ENCODE measurements at regions not wholly inside any gene's neighbourhood (a gene's known extent, or its start where the extent isn't known, plus 50 kb on each side); places are given as distances from the start of the nearest gene placed in this dataset.

- H3K36me3 ChIP-seq (ENCODE audit: control insufficient read depth in 2 of 4, insufficient read depth in 4 of 4, low read length in 3 of 4) = no peaks in the 10 kb centered on the region
- no peak overlapping the region for H2BK15ac ChIP-seq (ENCODE audit: low read length)
- H3K18ac ChIP-seq (ENCODE audit: extremely low read depth, low read length) = no peak overlapping the region
- H3K4me3 ChIP-seq (ENCODE audit: extremely low read depth in 1 of 4, insufficient read depth in 2 of 4, low read depth in 3 of 4, low read length in 4 of 4) = no peak overlapping the region
- H3K4me1 ChIP-seq (replicated peaks in 1 of 4; ENCODE audit: control insufficient read depth in 3 of 4, insufficient read depth in 4 of 4, low read length in 3 of 4) = 0 out of 7 replicates have a peak, but pooled peaks cover 0 to 3% (median 0%) of the 10 kb centered on the region in 4 experiments
- H2AFZ ChIP-seq (ENCODE audit: low read length) = no peak overlapping the region
- no peak overlapping the region for H3K4ac ChIP-seq (replicated peaks; ENCODE audit: insufficient read length, low read depth, low read length)
- H4K5ac ChIP-seq (ENCODE audit: insufficient read length, low read depth, low read length) = no peak overlapping the region
- ChIA-PET POLR2A (ENCODE audit: partially characterized antibody) (no interaction called here), CTCF (ENCODE audit: partially characterized antibody) (interaction anchor here (1.7 to 2.7 kb wide), 2 partner anchors 121 to 137 kb away, joined by 6 to 10 read pairs; no protein-coding TSS in a partner anchor)
- FAIRE-seq = no peak
- H3K23ac ChIP-seq (ENCODE audit: insufficient read length) = no peak overlapping the region
- H3K9me3 ChIP-seq (ENCODE audit: insufficient read depth in 2 of 2, low read depth in 1 of 2, low read length in 1 of 2) = no peaks in the 10 kb centered on the region
- no peak overlapping the region for H3K9ac ChIP-seq (replicated peaks in 1 of 4; ENCODE audit: extremely low read depth in 1 of 4, low read depth in 3 of 4, low read length in 3 of 4)
- H4K20me1 ChIP-seq (replicated peaks in 1 of 2; ENCODE audit: control insufficient read depth in 1 of 2, insufficient read depth in 2 of 2, low read length in 2 of 2) = no peaks in the 10 kb centered on the region
- 92% methylated on average over 7 of the region's 7 CpGs; no CpG with 5 or more reads in 1 of the 2 experiments for whole genome bisulfite sequencing, 2 experiments (ENCODE audit: extremely low coverage in 1 of 2, insufficient coverage in 1 of 2, insufficient read length in 1 of 2, insufficient replicate concordance in 2 of 2, low coverage in 1 of 2, low lambda C conversion rate in 2 of 2, missing lambda C conversion rate in 1 of 2)
- no peak overlapping the region for H3K14ac ChIP-seq (ENCODE audit: insufficient read length)
- H2BK12ac ChIP-seq (ENCODE audit: low read depth, low read length) = no peak overlapping the region
- no peak overlapping the region for H3K27ac ChIP-seq (ENCODE audit: low read depth, low read length)
- no peak for DNase-seq (ENCODE audit: low read depth in 1 of 2, low spot score in 2 of 2)
- no peak overlapping the region for H3K56ac ChIP-seq (replicated peaks; ENCODE audit: insufficient read length, low read depth, low read length)
- no peaks in the 10 kb centered on the region for H3K23me2 ChIP-seq (ENCODE audit: low read depth, low read length)
- H2BK20ac ChIP-seq (ENCODE audit: low read length) = no peak overlapping the region
- H4K91ac ChIP-seq (replicated peaks; ENCODE audit: insufficient read length, low read length) = no peak overlapping the region
- no peaks in the 10 kb centered on the region for H3K79me2 ChIP-seq (ENCODE audit: control insufficient read depth in 1 of 2, insufficient read depth in 2 of 2, low read length in 2 of 2)
- no peaks in the 10 kb centered on the region for H3K27me3 ChIP-seq (replicated peaks in 1 of 4; ENCODE audit: control insufficient read depth in 3 of 4, extremely low read depth in 1 of 4, insufficient read depth in 3 of 4, low read length in 3 of 4)
- no peak overlapping the region for H2BK5ac ChIP-seq (ENCODE audit: low read depth, low read length)
- no peak overlapping the region for H2BK120ac ChIP-seq (replicated peaks; ENCODE audit: low read depth, low read length)
- no peaks in the 10 kb centered on the region for H3K79me1 ChIP-seq (ENCODE audit: low read depth, low read length)
- no peak overlapping the region for H2AK5ac ChIP-seq (ENCODE audit: low read depth, low read length)
- no peak overlapping the region for H3K4me2 ChIP-seq (ENCODE audit: insufficient read depth in 1 of 2, low read depth in 2 of 2, low read length in 2 of 2)
- H4K8ac ChIP-seq (ENCODE audit: extremely low read depth, insufficient read depth, low read length) = no peak overlapping the region; the same call in 1 of the 2 replicates
- TF ChIP-seq GABPA (IDR thresholded peaks at IDR 0.05; ENCODE audit: borderline replicate concordance, insufficient read depth, low read length) = no peak
- TF ChIP-seq CTBP2 (IDR thresholded peaks at IDR 0.05; ENCODE audit: borderline replicate concordance, insufficient read depth, insufficient read length, low read length) = no peak
- TF ChIP-seq TAF7 (optimal IDR thresholded peaks at IDR 0.05; ENCODE audit: borderline replicate concordance, low read depth, low read length) = no peak
- TF ChIP-seq MAFK (IDR thresholded peaks at IDR 0.05; ENCODE audit: low read depth, low read length) = no peak
- TF ChIP-seq CHD2 (IDR thresholded peaks at IDR 0.05; ENCODE audit: low read length) = no peak
- no peak for TF ChIP-seq RXRA (IDR thresholded peaks at IDR 0.05; ENCODE audit: insufficient read depth, low read depth, low read length)
- TF ChIP-seq POLR2A (IDR thresholded peaks at IDR 0.05; ENCODE audit: control extremely low read depth in 1 of 2, low read depth in 2 of 2, low read length in 2 of 2) = no peak
- no peak for TF ChIP-seq ZNF274 (IDR thresholded peaks at IDR 0.05; ENCODE audit: borderline replicate concordance, extremely low read depth, low read length)
- TF ChIP-seq PHF8 (conservative IDR thresholded peaks at IDR 0.05; ENCODE audit: low read depth, low read length) = no peak
- no peak for TF ChIP-seq CEBPB (IDR thresholded peaks at IDR 0.05; ENCODE audit: low read depth, low read length)
- TF ChIP-seq JUN (IDR thresholded peaks at IDR 0.05; ENCODE audit: low read depth, low read length) = no peak
- TF ChIP-seq GTF2F1 (IDR thresholded peaks at IDR 0.05; ENCODE audit: borderline replicate concordance, low read depth, low read length) = no peak
- TF ChIP-seq SIX5 (IDR thresholded peaks at IDR 0.05; ENCODE audit: low read depth, low read length) = no peak
- no peak for TF ChIP-seq ASH2L (IDR thresholded peaks at IDR 0.05; ENCODE audit: low read length)
- TF ChIP-seq JUND (IDR thresholded peaks at IDR 0.05; ENCODE audit: low read length) = no peak
- no peak for TF ChIP-seq RNF2 (IDR thresholded peaks at IDR 0.05; ENCODE audit: borderline replicate concordance, low read depth, low read length, missing control alignments, poor library complexity, severe bottlenecking)
Observed at GRCh38 chr10:117674201-117674600, 131.7 kb downstream of the EMX2 start.

All from H1 (cell line).